Lung (tissue), 11 donors: ENCODE measurements at regions not wholly inside any gene's neighbourhood (a gene's known extent, or its start where the extent isn't known, plus 50 kb on each side); places are given as distances from the start of the nearest gene placed in this dataset.
A peak's percentile ranks its signal among the peaks of the same experiment; 100 is the strongest.

Source experiments
- ATAC-seq: fragments of 200-7000 bp; cut with Tn5 transposase; one replicate; pipeline ENCODE4 v1.9.1; 2020; ENCODE audit warnings: moderate number of reproducible peaks; ENCODE audit not compliant: insufficient read depth, low FRiP score
- DNase-seq, 3 donors: peaks; one replicate each; pipeline ENCODE4 v3.0.0-alpha.2; 2013 to 2017
- H3K27ac ChIP-seq, 2 donors: one replicate each; pipeline ENCODE4 v1.5.1; 2013; ENCODE audit warnings: mild to moderate bottlenecking in 2 of 2, moderate library complexity in 2 of 2, control low read depth in 1 of 2, inconsistent platforms in 1 of 2, low read depth in 1 of 2, low read length in 1 of 2
- H3K27me3 ChIP-seq, 3 donors: one replicate each; pipeline ENCODE4 v1.5.1; 2013; ENCODE audit warnings: low read length in 2 of 3; ENCODE audit not compliant: control insufficient read depth in 3 of 3, insufficient read depth in 3 of 3
- H3K36me3 ChIP-seq, 4 donors: one replicate each; pipeline ENCODE4 v1.5.1; 2013; ENCODE audit warnings: low read length in 4 of 4, mild to moderate bottlenecking in 1 of 4, moderate library complexity in 1 of 4; ENCODE audit not compliant: control insufficient read depth in 4 of 4, insufficient read depth in 4 of 4
- H3K4me1 ChIP-seq, 5 donors: one replicate each; pipeline ENCODE4 v1.5.1; 2013; ENCODE audit warnings: low read length in 5 of 5, mild to moderate bottlenecking in 2 of 5, moderate library complexity in 1 of 5; ENCODE audit not compliant: control insufficient read depth in 5 of 5, insufficient read depth in 5 of 5
- H3K4me3 ChIP-seq: one replicate; pipeline ENCODE4 v1.5.1; 2013; ENCODE audit warnings: mild to moderate bottlenecking, control low read depth, moderate library complexity
- H3K9ac ChIP-seq, 2 donors: one replicate each; pipeline ENCODE4 v1.5.1; 2013; ENCODE audit warnings: low read length in 2 of 2, control low read depth in 1 of 2; ENCODE audit not compliant: insufficient read depth in 1 of 2
- H3K9me3 ChIP-seq, 4 donors: one replicate each; pipeline ENCODE4 v1.5.1; 2013; ENCODE audit warnings: low read length in 3 of 4, mild to moderate bottlenecking in 1 of 4, moderate library complexity in 1 of 4; ENCODE audit not compliant: control insufficient read depth in 4 of 4, insufficient read depth in 3 of 4
- WGBS, 2 donors: extraction: QIAGEN DNeasy Blood & Tissue Kit; methylation state at CpG; one replicate each; pipeline ENCODE4 v1.1.7; 2013; 5-methylcytosine and 5-hydroxymethylcytosine counted together
- TF ChIP-seq, protein P1 (sequence below): IDR thresholded peaks from 2 replicates; pipeline ENCODE4 v1.5.1; 2012; ENCODE audit warnings: mild to moderate bottlenecking; ENCODE audit errors: control extremely low read depth, extremely low read depth
- donor health status: control.
- donor health status: control.
- donor health status: Bipolar disorder and iron deficiency.
- donor health status: healthy.
- donor health status: DM: yes; HTN: yes; CAD: no.

- ATAC-seq (no peak), DNase-seq (no peak)
- 49 to 66% methylated on average over 2 of the region's 2 CpGs for WGBS, 2 donors
- no peak overlapping the region for H3K4me3 ChIP-seq
- peaks cover 0 to 4% (median 0%) of the 10 kb centered on the region in 4 donors for H3K9me3 ChIP-seq
- no peaks in the 10 kb centered on the region for H3K36me3 ChIP-seq
- TF ChIP-seq, protein P1, sequence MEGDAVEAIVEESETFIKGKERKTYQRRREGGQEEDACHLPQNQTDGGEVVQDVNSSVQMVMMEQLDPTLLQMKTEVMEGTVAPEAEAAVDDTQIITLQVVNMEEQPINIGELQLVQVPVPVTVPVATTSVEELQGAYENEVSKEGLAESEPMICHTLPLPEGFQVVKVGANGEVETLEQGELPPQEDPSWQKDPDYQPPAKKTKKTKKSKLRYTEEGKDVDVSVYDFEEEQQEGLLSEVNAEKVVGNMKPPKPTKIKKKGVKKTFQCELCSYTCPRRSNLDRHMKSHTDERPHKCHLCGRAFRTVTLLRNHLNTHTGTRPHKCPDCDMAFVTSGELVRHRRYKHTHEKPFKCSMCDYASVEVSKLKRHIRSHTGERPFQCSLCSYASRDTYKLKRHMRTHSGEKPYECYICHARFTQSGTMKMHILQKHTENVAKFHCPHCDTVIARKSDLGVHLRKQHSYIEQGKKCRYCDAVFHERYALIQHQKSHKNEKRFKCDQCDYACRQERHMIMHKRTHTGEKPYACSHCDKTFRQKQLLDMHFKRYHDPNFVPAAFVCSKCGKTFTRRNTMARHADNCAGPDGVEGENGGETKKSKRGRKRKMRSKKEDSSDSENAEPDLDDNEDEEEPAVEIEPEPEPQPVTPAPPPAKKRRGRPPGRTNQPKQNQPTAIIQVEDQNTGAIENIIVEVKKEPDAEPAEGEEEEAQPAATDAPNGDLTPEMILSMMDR, result no peak
- H3K9ac ChIP-seq, result no peak overlapping the region
- no peak overlapping the region for H3K27ac ChIP-seq
- no peaks in the 10 kb centered on the region for H3K4me1 ChIP-seq
- H3K27me3 ChIP-seq, result no peaks in the 10 kb centered on the region
These were observed 1643.8 kb downstream of the MRPL39 start for GRCh38 chr21:23963454-23963853.

DNA sequence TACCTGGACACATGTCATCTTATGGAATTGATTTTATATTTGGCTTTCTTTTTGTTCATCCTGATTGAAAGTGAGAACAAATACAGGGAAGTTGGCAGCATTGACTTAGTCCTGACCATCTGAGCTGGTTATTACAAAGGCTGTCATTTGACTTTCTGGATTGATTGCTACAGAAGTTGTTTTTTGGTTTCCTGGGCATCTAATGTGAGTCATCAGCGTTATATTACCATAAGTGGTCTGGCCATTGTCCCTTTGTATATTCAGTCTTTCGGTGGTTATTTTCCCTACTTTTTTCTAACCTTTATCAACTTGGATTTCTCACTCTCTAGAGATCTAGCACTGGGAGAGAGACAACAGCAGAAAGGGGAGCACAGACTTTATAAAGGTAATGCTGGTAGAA is 1646.5 kb downstream of the MRPL39 start:
- DNase-seq, result no peak
- Histone ChIP-seq H3K27me3 (no peaks in the 10 kb centered on the region), H3K36me3 (no peaks in the 10 kb centered on the region), H3K9me3 (peaks cover 0 to 4% (median 0%) of the 10 kb centered on the region in 4 donors), H3K4me3 (no peak overlapping the region), H3K9ac (no peak overlapping the region), H3K27ac (no peak overlapping the region), H3K4me1 (no peaks in the 10 kb centered on the region)
- no peak for ATAC-seq
- TF ChIP-seq, protein P1, result no peak
- WGBS, 2 donors, result 78 to 87% methylated on average over 2 of the region's 2 CpGs

- ATAC-seq (no peak), DNase-seq (no peak)
- Histone ChIP-seq H3K27me3 (no peaks in the 10 kb centered on the region), H3K27ac (no peak overlapping the region), H3K36me3 (no peaks in the 10 kb centered on the region), H3K4me3 (no peak overlapping the region), H3K4me1 (peaks cover 0 to 2% (median 0%) of the 10 kb centered on the region in 5 donors), H3K9me3 (no peaks in the 10 kb centered on the region), H3K9ac (no peak overlapping the region)
- 30 to 50% methylated on average over 5 of the region's 5 CpGs for WGBS, 2 donors
- TF ChIP-seq, protein P1, result no peak
These were observed 1652.0 kb downstream of the MRPL39 start for GRCh38 chr21:23955135-23955843.

- Histone ChIP-seq H3K36me3 (no peaks in the 10 kb centered on the region), H3K9ac (no peak overlapping the region), H3K9me3 (no peaks in the 10 kb centered on the region), H3K4me1 (peaks cover 0 to 2% (median 0%) of the 10 kb centered on the region in 5 donors), H3K27me3 (no peaks in the 10 kb centered on the region), H3K27ac (no peak overlapping the region), H3K4me3 (no peak overlapping the region)
- peak in 1 of 3 donors; percentile 9 for DNase-seq
- ATAC-seq, result no peak
- TF ChIP-seq, protein P1, result no peak
These were observed 1655.0 kb downstream of the MRPL39 start for GRCh38 chr21:23952269-23952668.
